ENCODE measurements at regions not wholly inside any gene's neighbourhood (a gene's known extent, or its start where the extent isn't known, plus 50 kb on each side); places are given as distances from the start of the nearest gene placed in this dataset.
"Not testable (repeated sequence)": the region's sequence is repeated elsewhere in the genome, so short reads cannot be mapped to it uniquely, and the experiment has no call there.

- H3K27me3 ChIP-seq (ENCODE audit: insufficient read depth, low read length, poor library complexity), result no peaks in the 10 kb centered on the region
- ATAC-seq (ENCODE audit: insufficient read depth, low read depth), result no peak
Measured at GRCh38 chr5:13211064-13211463, 733.4 kb downstream of the DNAH5 start.

GRCh38 chr5:13207112-13207511 is 737.4 kb downstream of the DNAH5 start:
- Histone ChIP-seq H3K27ac (ENCODE audit: low read length) (no peak overlapping the region), H3K27me3 (ENCODE audit: insufficient read depth, low read length, poor library complexity) (no peaks in the 10 kb centered on the region), H3K4me3 (ENCODE audit: low read depth in 1 of 2, low read length in 2 of 2) (no peak overlapping the region), H2AFZ (ENCODE audit: low read depth, low read length) (no peak overlapping the region), H3K9me3 (ENCODE audit: insufficient read depth, low read length, severe bottlenecking) (no peaks in the 10 kb centered on the region), H3K4me1 (ENCODE audit: insufficient read depth, low read length) (no peaks in the 10 kb centered on the region), H3K4me2 (ENCODE audit: insufficient read depth, low read length) (no peak overlapping the region), H3K36me3 (ENCODE audit: insufficient read depth, low read length) (no peaks in the 10 kb centered on the region), H4K20me1 (ENCODE audit: insufficient read depth, low read length) (no peaks in the 10 kb centered on the region), H3K79me2 (ENCODE audit: insufficient read depth, low read length) (no peaks in the 10 kb centered on the region), H3K9ac (ENCODE audit: low read depth, low read length) (no peak overlapping the region)
- TF ChIP-seq, protein P1, sequence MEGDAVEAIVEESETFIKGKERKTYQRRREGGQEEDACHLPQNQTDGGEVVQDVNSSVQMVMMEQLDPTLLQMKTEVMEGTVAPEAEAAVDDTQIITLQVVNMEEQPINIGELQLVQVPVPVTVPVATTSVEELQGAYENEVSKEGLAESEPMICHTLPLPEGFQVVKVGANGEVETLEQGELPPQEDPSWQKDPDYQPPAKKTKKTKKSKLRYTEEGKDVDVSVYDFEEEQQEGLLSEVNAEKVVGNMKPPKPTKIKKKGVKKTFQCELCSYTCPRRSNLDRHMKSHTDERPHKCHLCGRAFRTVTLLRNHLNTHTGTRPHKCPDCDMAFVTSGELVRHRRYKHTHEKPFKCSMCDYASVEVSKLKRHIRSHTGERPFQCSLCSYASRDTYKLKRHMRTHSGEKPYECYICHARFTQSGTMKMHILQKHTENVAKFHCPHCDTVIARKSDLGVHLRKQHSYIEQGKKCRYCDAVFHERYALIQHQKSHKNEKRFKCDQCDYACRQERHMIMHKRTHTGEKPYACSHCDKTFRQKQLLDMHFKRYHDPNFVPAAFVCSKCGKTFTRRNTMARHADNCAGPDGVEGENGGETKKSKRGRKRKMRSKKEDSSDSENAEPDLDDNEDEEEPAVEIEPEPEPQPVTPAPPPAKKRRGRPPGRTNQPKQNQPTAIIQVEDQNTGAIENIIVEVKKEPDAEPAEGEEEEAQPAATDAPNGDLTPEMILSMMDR (IDR thresholded peaks at IDR 0.05; ENCODE audit: borderline replicate concordance, extremely low read depth, low read length, poor library complexity, severe bottlenecking), result no peak
- no peak for TF ChIP-seq EZH2 (IDR thresholded peaks at IDR 0.05; ENCODE audit: borderline replicate concordance, low read depth, low read length, severe bottlenecking)
- DNase-seq (no peak), ATAC-seq (ENCODE audit: insufficient read depth, low read depth) (no peak)

More at GRCh38 chr5:13211064-13211463, 733.4 kb downstream of the DNAH5 start:
- Histone ChIP-seq H3K4me3 (ENCODE audit: low read depth in 1 of 2, low read length in 2 of 2) (no peak overlapping the region), H2AFZ (ENCODE audit: low read depth, low read length) (no peak overlapping the region), H3K36me3 (ENCODE audit: insufficient read depth, low read length) (no peaks in the 10 kb centered on the region), H3K9me3 (ENCODE audit: insufficient read depth, low read length, severe bottlenecking) (no peaks in the 10 kb centered on the region), H4K20me1 (ENCODE audit: insufficient read depth, low read length) (no peaks in the 10 kb centered on the region), H3K27ac (ENCODE audit: low read length) (no peak overlapping the region), H3K4me1 (ENCODE audit: insufficient read depth, low read length) (no peaks in the 10 kb centered on the region), H3K79me2 (ENCODE audit: insufficient read depth, low read length) (no peaks in the 10 kb centered on the region), H3K4me2 (ENCODE audit: insufficient read depth, low read length) (no peak overlapping the region), H3K9ac (ENCODE audit: low read depth, low read length) (no peak overlapping the region)
- TF ChIP-seq EZH2 (IDR thresholded peaks at IDR 0.05; ENCODE audit: borderline replicate concordance, low read depth, low read length, severe bottlenecking), result no peak
- TF ChIP-seq, protein P1 (IDR thresholded peaks at IDR 0.05; ENCODE audit: borderline replicate concordance, extremely low read depth, low read length, poor library complexity, severe bottlenecking), result no peak
- no peak for DNase-seq

GRCh38 chr5:13201022-13201421 is 743.5 kb downstream of the DNAH5 start:
- H3K4me1 ChIP-seq (ENCODE audit: insufficient read depth, low read length), result no peaks in the 10 kb centered on the region
- no peak overlapping the region for H3K27ac ChIP-seq (ENCODE audit: low read length)
- H3K4me3 ChIP-seq (ENCODE audit: low read depth in 1 of 2, low read length in 2 of 2), result no peak overlapping the region
- no peak overlapping the region for H3K9ac ChIP-seq (ENCODE audit: low read depth, low read length)
- no peaks in the 10 kb centered on the region for H3K36me3 ChIP-seq (ENCODE audit: insufficient read depth, low read length)
- no peaks in the 10 kb centered on the region for H3K79me2 ChIP-seq (ENCODE audit: insufficient read depth, low read length)
- DNase-seq (no peak), ATAC-seq (ENCODE audit: insufficient read depth, low read depth) (no peak)
- H4K20me1 ChIP-seq (ENCODE audit: insufficient read depth, low read length), result no peaks in the 10 kb centered on the region
- no peak overlapping the region for H3K4me2 ChIP-seq (ENCODE audit: insufficient read depth, low read length)
- H3K9me3 ChIP-seq (ENCODE audit: insufficient read depth, low read length, severe bottlenecking), result no peaks in the 10 kb centered on the region
- no peak for TF ChIP-seq EZH2 (IDR thresholded peaks at IDR 0.05; ENCODE audit: borderline replicate concordance, low read depth, low read length, severe bottlenecking)
- TF ChIP-seq, protein P1 (IDR thresholded peaks at IDR 0.05; ENCODE audit: borderline replicate concordance, extremely low read depth, low read length, poor library complexity, severe bottlenecking), result no peak
- H2AFZ ChIP-seq (ENCODE audit: low read depth, low read length), result no peak overlapping the region
- H3K27me3 ChIP-seq (ENCODE audit: insufficient read depth, low read length, poor library complexity), result no peaks in the 10 kb centered on the region

- not testable (repeated sequence) for H2AFZ ChIP-seq (ENCODE audit: low read depth, low read length); H3K27me3 ChIP-seq (ENCODE audit: insufficient read depth, low read length, poor library complexity); H3K27ac ChIP-seq (ENCODE audit: low read length); ATAC-seq (ENCODE audit: insufficient read depth, low read depth); H3K4me3 ChIP-seq (ENCODE audit: low read depth in 1 of 2, low read length in 2 of 2); DNase-seq; H4K20me1 ChIP-seq (ENCODE audit: insufficient read depth, low read length); H3K4me2 ChIP-seq (ENCODE audit: insufficient read depth, low read length); H3K79me2 ChIP-seq (ENCODE audit: insufficient read depth, low read length); H3K9me3 ChIP-seq (ENCODE audit: insufficient read depth, low read length, severe bottlenecking); H3K4me1 ChIP-seq (ENCODE audit: insufficient read depth, low read length); H3K9ac ChIP-seq (ENCODE audit: low read depth, low read length); H3K36me3 ChIP-seq (ENCODE audit: insufficient read depth, low read length)
Measured at GRCh38 chr5:13198226-13198625, 746.3 kb downstream of the DNAH5 start.
